A673 (cell line): ENCODE measurements at regions not wholly inside any gene's neighbourhood (a gene's known extent, or its start where the extent isn't known, plus 50 kb on each side); places are given as distances from the start of the nearest gene placed in this dataset.

ENCODE experiments used
- BruUV-seq: library from RNA; stranded (reverse); fragments of 400-500 nt; replicated peaks from 2 replicates; lab custom pipeline; 2021; lab: Mats Ljungman, UMichigan
- CTCF ChIA-PET: fragments of 300-600 bp; sonication (Branson Sonifier 250); formaldehyde crosslinking; loops from one replicate; lab custom pipeline; 2022; ENCODE audit warnings: antibody characterized with exemption; lab: Charles Lee
- POLR2A ChIA-PET: fragments of 300-600 bp; sonication (Branson Sonifier 250); formaldehyde crosslinking; loops from one replicate; lab custom pipeline; 2022; ENCODE audit warnings: antibody characterized with exemption; ENCODE audit not compliant: low non-redundant PET; lab: Charles Lee
- DNase-seq: peaks from one replicate; pipeline ENCODE4 v3.0.0-alpha.2; 2015; ENCODE audit warnings: low spot score
- H3K27ac ChIP-seq: fragments of 200-600 bp; sonication (generic); 2 replicates; pipeline ENCODE4 v1.5.1; 2016; ENCODE audit warnings: mixed run types, low read depth, mild to moderate bottlenecking, mixed read lengths, antibody characterized with exemption, low read length; ENCODE audit not compliant: poor library complexity, severe bottlenecking
- H3K27me3 ChIP-seq: fragments of 200-600 bp; sonication (generic); replicated peaks from 2 replicates; pipeline ENCODE4 v1.6.1; 2017; ENCODE audit warnings: mixed run types, low read depth, mild to moderate bottlenecking, mixed read lengths, antibody characterized with exemption, low read length; ENCODE audit not compliant: insufficient read depth, poor library complexity
- H3K36me3 ChIP-seq: fragments of 200-600 bp; sonication (generic); 2 replicates; pipeline ENCODE4 v1.6.1; 2016; ENCODE audit warnings: mixed run types, mild to moderate bottlenecking, mixed read lengths, antibody characterized with exemption, low read length; ENCODE audit not compliant: insufficient read depth, poor library complexity, severe bottlenecking
- H3K4me1 ChIP-seq: fragments of 200-600 bp; sonication (generic); 2 replicates; pipeline ENCODE4 v1.6.1; 2017; ENCODE audit warnings: mixed run types, mild to moderate bottlenecking, mixed read lengths, antibody characterized with exemption, low read length; ENCODE audit not compliant: insufficient read depth, poor library complexity, severe bottlenecking
- H3K4me3 ChIP-seq: fragments of 200-600 bp; sonication (generic); 2 replicates; pipeline ENCODE4 v1.5.1; 2016; ENCODE audit warnings: low read depth, mixed run types, mild to moderate bottlenecking, mixed read lengths, low read length; ENCODE audit not compliant: poor library complexity, severe bottlenecking
- H3K9me3 ChIP-seq: fragments of 200-600 bp; sonication (generic); 2 replicates; pipeline ENCODE4 v1.6.1; 2016; ENCODE audit warnings: mixed run types, low read depth, mild to moderate bottlenecking, mixed read lengths, antibody characterized with exemption, low read length; ENCODE audit not compliant: poor library complexity, severe bottlenecking
- EZH2 ChIP-seq: fragments of 200-600 bp; sonication (generic); IDR thresholded peaks from 2 replicates; pipeline ENCODE4 v1.6.1; 2017; ENCODE audit warnings: borderline replicate concordance, low read depth, mild to moderate bottlenecking, mixed read lengths, antibody characterized with exemption, low read length; ENCODE audit not compliant: poor library complexity, severe bottlenecking
- intact Hi-C: fragments of 100-400 bp; cut with micrococcal nuclease; formaldehyde crosslinking; loops from one replicate; pipeline ENCODE4 v1.10.0; 2022; ENCODE audit not compliant: unreplicated experiment
- TF ChIP-seq, protein P1 (sequence below): fragments of 300-800, 200-600 bp; sonication (generic); conservative IDR thresholded peaks from 2 replicates; pipeline ENCODE4 v1.5.1; 2017; ENCODE audit warnings: low read depth, mild to moderate bottlenecking, antibody characterized with exemption, low read length, moderate library complexity, mixed read lengths

DNA sequence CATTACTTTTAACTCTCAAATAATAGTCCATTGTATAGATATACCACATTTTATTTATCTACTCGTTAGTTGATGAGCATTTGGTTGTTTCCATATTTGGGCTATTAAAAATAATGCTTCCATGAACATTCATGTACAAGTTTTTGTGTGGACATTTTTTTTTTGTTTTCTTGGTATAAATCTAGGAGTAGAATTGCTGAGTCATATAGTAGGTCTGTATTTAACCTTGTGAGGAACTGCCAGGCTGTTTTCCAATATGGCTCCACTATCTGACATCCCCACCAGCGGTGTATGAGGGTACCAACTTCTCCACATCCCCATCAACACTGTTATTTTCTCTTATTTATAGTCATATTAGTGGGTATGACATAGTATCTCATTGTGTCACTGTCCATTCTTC, 143.1 kb downstream of the RAP2A start:
- TF ChIP-seq, protein P1, sequence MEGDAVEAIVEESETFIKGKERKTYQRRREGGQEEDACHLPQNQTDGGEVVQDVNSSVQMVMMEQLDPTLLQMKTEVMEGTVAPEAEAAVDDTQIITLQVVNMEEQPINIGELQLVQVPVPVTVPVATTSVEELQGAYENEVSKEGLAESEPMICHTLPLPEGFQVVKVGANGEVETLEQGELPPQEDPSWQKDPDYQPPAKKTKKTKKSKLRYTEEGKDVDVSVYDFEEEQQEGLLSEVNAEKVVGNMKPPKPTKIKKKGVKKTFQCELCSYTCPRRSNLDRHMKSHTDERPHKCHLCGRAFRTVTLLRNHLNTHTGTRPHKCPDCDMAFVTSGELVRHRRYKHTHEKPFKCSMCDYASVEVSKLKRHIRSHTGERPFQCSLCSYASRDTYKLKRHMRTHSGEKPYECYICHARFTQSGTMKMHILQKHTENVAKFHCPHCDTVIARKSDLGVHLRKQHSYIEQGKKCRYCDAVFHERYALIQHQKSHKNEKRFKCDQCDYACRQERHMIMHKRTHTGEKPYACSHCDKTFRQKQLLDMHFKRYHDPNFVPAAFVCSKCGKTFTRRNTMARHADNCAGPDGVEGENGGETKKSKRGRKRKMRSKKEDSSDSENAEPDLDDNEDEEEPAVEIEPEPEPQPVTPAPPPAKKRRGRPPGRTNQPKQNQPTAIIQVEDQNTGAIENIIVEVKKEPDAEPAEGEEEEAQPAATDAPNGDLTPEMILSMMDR: no peak
- TF ChIP-seq EZH2: no peak
- H3K4me1 ChIP-seq: peaks cover 17% of the 10 kb centered on the region
- H3K9me3 ChIP-seq: no peaks in the 10 kb centered on the region
- POLR2A ChIA-PET: no interaction called here
- H3K27ac ChIP-seq: no peak overlapping the region
- H3K36me3 ChIP-seq: no peaks in the 10 kb centered on the region
- intact Hi-C loops: loop anchor here (10.0 kb wide), 2 partner anchors 212 to 462 kb away; no protein-coding TSS in a partner anchor
- no TSS peak for BruUV-seq
- H3K4me3 ChIP-seq: no peak overlapping the region
- no peak for DNase-seq
- H3K27me3 ChIP-seq: no peaks in the 10 kb centered on the region
- CTCF ChIA-PET: no interaction called here

DNA sequence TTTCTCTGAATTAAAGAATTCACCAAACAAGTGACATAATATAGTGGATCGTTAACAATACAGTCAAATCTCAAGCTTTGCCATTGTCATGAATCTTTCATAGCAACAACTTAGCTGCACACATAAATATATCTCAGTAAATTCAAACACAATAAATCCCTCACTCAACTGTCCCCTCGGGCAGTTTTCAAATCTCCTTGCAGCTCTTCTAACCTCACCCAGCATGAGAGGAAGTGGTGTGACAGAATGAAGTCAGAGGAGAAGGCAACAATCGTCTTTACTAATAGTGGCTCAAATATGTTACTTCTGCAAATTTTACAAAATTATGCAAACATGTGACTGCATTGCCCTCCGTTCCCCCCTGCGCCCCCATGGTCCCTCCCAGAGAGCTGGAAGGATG, 148.2 kb downstream of the RAP2A start:
- no peak overlapping the region for H3K27ac ChIP-seq
- no peak overlapping the region for H3K4me3 ChIP-seq
- H3K9me3 ChIP-seq: no peaks in the 10 kb centered on the region
- H3K4me1 ChIP-seq: no peaks in the 10 kb centered on the region
- H3K36me3 ChIP-seq: no peaks in the 10 kb centered on the region
- CTCF ChIA-PET: no interaction called here
- intact Hi-C loops: no loop called here
- H3K27me3 ChIP-seq: no peaks in the 10 kb centered on the region
- DNase-seq: no peak
- POLR2A ChIA-PET: interaction anchor here (0.7 kb wide), 1 partner anchor 1251 kb away, joined by 20 read pairs; no protein-coding TSS in a partner anchor
- no TSS peak for BruUV-seq
- no peak for TF ChIP-seq EZH2

DNA sequence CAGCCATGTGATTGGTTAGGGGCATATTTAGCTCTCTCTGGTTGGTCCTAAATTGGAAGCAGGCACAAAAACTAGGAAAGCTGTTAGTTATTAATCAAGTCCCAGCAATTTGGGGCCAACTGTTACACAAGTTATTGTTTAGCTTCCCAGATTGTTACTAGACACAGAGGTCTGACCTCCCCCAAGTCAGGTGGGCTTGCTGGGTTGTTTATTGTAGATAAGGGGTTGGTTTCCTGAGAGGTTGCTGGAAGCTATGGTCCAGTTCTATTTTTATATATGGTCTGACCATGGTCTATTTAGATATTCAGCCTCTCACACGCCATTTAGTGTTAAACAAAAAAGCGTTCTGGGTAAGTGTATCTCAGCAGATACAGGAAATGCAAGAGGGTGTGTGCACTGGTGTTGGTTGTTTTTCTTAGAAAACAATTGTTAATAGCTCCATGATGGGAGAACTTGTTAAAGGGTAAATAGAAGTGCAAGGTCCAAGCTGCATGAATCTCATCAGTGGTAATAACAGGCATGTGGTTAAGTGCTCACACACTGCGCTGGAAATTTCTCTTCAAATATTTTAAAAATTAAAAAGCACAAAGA, 150.0 kb downstream of the RAP2A start:
- H3K4me1 ChIP-seq: no peaks in the 10 kb centered on the region
- H3K36me3 ChIP-seq: no peaks in the 10 kb centered on the region
- no peaks in the 10 kb centered on the region for H3K9me3 ChIP-seq
- POLR2A ChIA-PET: no interaction called here
- TF ChIP-seq, protein P1: no peak
- no peak for TF ChIP-seq EZH2
- no peak overlapping the region for H3K4me3 ChIP-seq
- CTCF ChIA-PET: no interaction called here
- intact Hi-C loops: no loop called here
- H3K27ac ChIP-seq: no peak overlapping the region
- DNase-seq: no peak
- BruUV-seq: no TSS peak
- H3K27me3 ChIP-seq: no peaks in the 10 kb centered on the region

DNA sequence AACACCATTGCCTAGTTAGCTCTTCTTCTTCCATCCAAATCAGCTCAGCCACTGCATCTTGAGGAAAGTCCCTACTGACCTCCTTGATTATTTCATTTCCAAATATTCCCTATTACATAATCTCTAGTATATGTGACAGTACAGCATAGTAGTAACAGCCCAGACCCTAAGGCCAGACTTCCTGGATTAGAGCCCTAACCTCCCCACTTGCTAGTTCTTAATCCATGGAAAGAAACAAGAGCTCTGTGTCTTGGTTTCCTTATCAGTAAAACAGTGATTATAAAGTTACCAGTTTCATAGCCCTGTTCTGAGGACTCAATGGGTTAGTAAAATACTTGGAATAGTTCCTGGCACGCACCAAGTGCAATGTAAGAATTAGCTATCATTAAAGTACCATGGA, 153.0 kb downstream of the RAP2A start:
- Histone ChIP-seq H3K36me3 (no peaks in the 10 kb centered on the region), H3K27ac (no peak overlapping the region), H3K4me3 (no peak overlapping the region), H3K9me3 (no peaks in the 10 kb centered on the region), H3K4me1 (no peaks in the 10 kb centered on the region), H3K27me3 (no peaks in the 10 kb centered on the region)
- ChIA-PET CTCF (no interaction called here), POLR2A (no interaction called here)
- intact Hi-C loops: no loop called here
- DNase-seq: no peak
- TF ChIP-seq, protein P1: no peak
- TF ChIP-seq EZH2: no peak
- no TSS peak for BruUV-seq
